CD14-positive monocyte (primary cell): ENCODE measurements at regions not wholly inside any gene's neighbourhood (a gene's known extent, or its start where the extent isn't known, plus 50 kb on each side); places are given as distances from the start of the nearest gene placed in this dataset.

ENCODE experiments used
- DNase-seq, 3 donors: peaks; one replicate each; pipeline ENCODE4 v3.0.0-alpha.2; 2011 to 2022
- H2AFZ ChIP-seq: 2 replicates; pipeline ENCODE4 v1.6.0; 2012; ENCODE audit warnings: mild to moderate bottlenecking, low read depth, low read length, inconsistent platforms; ENCODE audit not compliant: insufficient read depth, poor library complexity, severe bottlenecking
- H3K27ac ChIP-seq, 2 donors: 1 replicate in 1 of 2; 2 replicates in 1 of 2; pipeline ENCODE4 v1.5.1; 2012 to 2013; ENCODE audit warnings: low read length in 2 of 2, control low read depth in 1 of 2, inconsistent platforms in 1 of 2, low read depth in 1 of 2, mild to moderate bottlenecking in 1 of 2
- H3K27me3 ChIP-seq, 2 donors: one replicate each; pipeline versions ENCODE4 v1.6.0 to v1.6.1; 2011 to 2013; ENCODE audit warnings: low read length in 2 of 2; ENCODE audit not compliant: control insufficient read depth in 2 of 2, insufficient read depth in 2 of 2
- H3K36me3 ChIP-seq, 2 donors: replicated peaks in 1 of 2; 1 replicate in 1 of 2; 2 replicates in 1 of 2; pipeline versions ENCODE4 v1.5.1 to v1.6.1; 2012 to 2013; ENCODE audit warnings: low read length in 2 of 2, control low read depth in 1 of 2, inconsistent platforms in 1 of 2, mild to moderate bottlenecking in 1 of 2; ENCODE audit not compliant: insufficient read depth in 2 of 2, control insufficient read depth in 1 of 2
- H3K4me1 ChIP-seq, 2 donors: 1 replicate in 1 of 2; 2 replicates in 1 of 2; pipeline versions ENCODE4 v1.5.1 to v1.6.1; 2012 to 2013; ENCODE audit warnings: low read length in 2 of 2, control low read depth in 1 of 2, inconsistent platforms in 1 of 2, mild to moderate bottlenecking in 1 of 2, moderate library complexity in 1 of 2; ENCODE audit not compliant: insufficient read depth in 2 of 2, control insufficient read depth in 1 of 2
- H3K4me2 ChIP-seq: replicated peaks from 2 replicates; pipeline ENCODE3; 2012; ENCODE audit warnings: low read length, moderate library complexity, mild to moderate bottlenecking; ENCODE audit not compliant: poor library complexity, severe bottlenecking; ENCODE audit errors: extremely low read depth
- H3K4me3 ChIP-seq, 3 experiments: fragments of 200-600 bp in 1 of 3; sonication (generic) in 1 of 3; replicated peaks in 1 of 3; 1 replicate in 2 of 3; 2 replicates in 1 of 3; pipeline ENCODE4 v1.5.1; 2011 to 2013; ENCODE audit warnings: low read length in 3 of 3, mild to moderate bottlenecking in 3 of 3, control low read depth in 2 of 3, low read depth in 2 of 3, inconsistent platforms in 1 of 3, moderate library complexity in 1 of 3
- H3K79me2 ChIP-seq: 2 replicates; pipeline ENCODE4 v1.6.0; 2012; ENCODE audit warnings: mild to moderate bottlenecking, control low read depth, inconsistent platforms, low read length, moderate library complexity; ENCODE audit not compliant: insufficient read depth
- H3K9ac ChIP-seq: 2 replicates; pipeline ENCODE4 v1.6.0; 2017; ENCODE audit warnings: low read length, mild to moderate bottlenecking; ENCODE audit not compliant: insufficient read depth, poor library complexity, severe bottlenecking
- H3K9me3 ChIP-seq, 2 donors: replicated peaks in 1 of 2; 1 replicate in 1 of 2; 2 replicates in 1 of 2; pipeline versions ENCODE4 v1.5.1 to v1.6.1; 2012 to 2013; ENCODE audit warnings: low read length in 2 of 2, control low read depth in 1 of 2; ENCODE audit not compliant: control insufficient read depth in 1 of 2, insufficient read depth in 1 of 2
- H4K20me1 ChIP-seq: 2 replicates; pipeline ENCODE4 v1.6.0; 2012; ENCODE audit warnings: mild to moderate bottlenecking, low read length, control low read depth, moderate library complexity; ENCODE audit not compliant: insufficient read depth
- H3K27ac Mint-ChIP-seq, 7 donors: one replicate each; pipeline ENCODE4 v1.8.0; 2020; ENCODE audit warnings: mild to moderate bottlenecking in 7 of 7, mixed read lengths in 7 of 7, moderate library complexity in 6 of 7, inconsistent platforms in 2 of 7
- H3K27me3 Mint-ChIP-seq, 3 donors: one replicate each; pipeline ENCODE4 v1.8.0; 2021 to 2022; ENCODE audit warnings: low read depth in 3 of 3, mild to moderate bottlenecking in 3 of 3, mixed read lengths in 3 of 3, moderate library complexity in 3 of 3, inconsistent platforms in 1 of 3
- H3K36me3 Mint-ChIP-seq, 2 donors: one replicate each; pipeline ENCODE4 v1.8.0; 2020; ENCODE audit warnings: mixed read lengths in 2 of 2, inconsistent platforms in 1 of 2, mild to moderate bottlenecking in 1 of 2
- H3K4me1 Mint-ChIP-seq: one replicate; pipeline ENCODE4 v1.8.0; 2020; ENCODE audit warnings: mild to moderate bottlenecking, mixed read lengths
- H3K4me3 Mint-ChIP-seq, 2 donors: one replicate each; pipeline ENCODE4 v1.8.0; 2020; ENCODE audit warnings: mild to moderate bottlenecking in 2 of 2, mixed read lengths in 2 of 2, moderate library complexity in 1 of 2
- H3K9me3 Mint-ChIP-seq, 7 donors: one replicate each; pipeline ENCODE4 v1.8.0; 2020 to 2022; ENCODE audit warnings: mixed read lengths in 7 of 7, mild to moderate bottlenecking in 6 of 7, moderate library complexity in 6 of 7, inconsistent platforms in 2 of 7
- WGBS: methylation state at CpG from one replicate; pipeline ENCODE4 v1.1.5; 2013; ENCODE audit warnings: missing lambda C conversion rate; ENCODE audit not compliant: insufficient coverage; 5-methylcytosine and 5-hydroxymethylcytosine counted together
- intact Hi-C, 2 donors: fragments of 100-400 bp; cut with micrococcal nuclease; formaldehyde crosslinking; loops; one replicate each; pipeline versions ENCODE4 v1.15.0 to v1.15.1; 2023
- TF ChIP-seq, protein P1 (sequence below): fragments of 200-600 bp; IDR thresholded peaks from one replicate; pipeline ENCODE4 v1.8.0; 2022; ENCODE audit warnings: antibody characterized with exemption, mild to moderate bottlenecking

DNA sequence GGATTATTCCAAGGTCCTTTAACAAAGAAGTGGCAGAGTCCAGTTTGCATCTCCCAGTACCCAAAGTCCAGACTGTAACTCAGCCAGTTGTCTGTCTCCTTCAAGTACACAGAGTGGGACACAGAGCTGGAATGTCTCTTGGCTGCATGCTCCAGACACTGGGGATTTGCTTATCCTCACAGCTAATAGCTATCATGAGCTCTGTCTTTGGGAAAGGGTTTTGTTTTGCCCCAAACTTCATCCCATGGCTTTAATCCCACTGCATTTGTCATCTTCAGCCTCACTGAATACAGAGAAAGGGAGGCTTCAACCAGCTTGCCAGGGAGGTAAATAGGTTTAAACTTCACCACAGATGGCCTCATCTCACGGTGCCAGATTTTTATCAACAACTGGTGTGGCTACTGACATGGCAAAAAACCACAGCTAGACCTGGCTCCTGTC lies 412.2 kb upstream of the SLC24A2 start:
- Histone ChIP-seq H4K20me1 (no peaks in the 10 kb centered on the region), H3K9me3 (peaks cover 0 to 7% of the 10 kb centered on the region in 2 donors), H3K27ac (no peak overlapping the region), H3K79me2 (no peaks in the 10 kb centered on the region), H3K4me3 (no peak overlapping the region), H2AFZ (no peak overlapping the region), H3K4me1 (no peaks in the 10 kb centered on the region), H3K4me2 (no peak overlapping the region), H3K27me3 (no peaks in the 10 kb centered on the region), H3K36me3 (no peaks in the 10 kb centered on the region), H3K9ac (no peak overlapping the region)
- no peak overlapping the region for H3K27ac Mint-ChIP-seq
- H3K9me3 Mint-ChIP-seq, result peaks cover 0 to 12% (median 3%) of the 10 kb centered on the region in 7 donors
- no peaks in the 10 kb centered on the region for H3K4me1 Mint-ChIP-seq
- H3K27me3 Mint-ChIP-seq, result peaks cover 0 to 2% (median 0%) of the 10 kb centered on the region in 3 donors
- TF ChIP-seq, protein P1, sequence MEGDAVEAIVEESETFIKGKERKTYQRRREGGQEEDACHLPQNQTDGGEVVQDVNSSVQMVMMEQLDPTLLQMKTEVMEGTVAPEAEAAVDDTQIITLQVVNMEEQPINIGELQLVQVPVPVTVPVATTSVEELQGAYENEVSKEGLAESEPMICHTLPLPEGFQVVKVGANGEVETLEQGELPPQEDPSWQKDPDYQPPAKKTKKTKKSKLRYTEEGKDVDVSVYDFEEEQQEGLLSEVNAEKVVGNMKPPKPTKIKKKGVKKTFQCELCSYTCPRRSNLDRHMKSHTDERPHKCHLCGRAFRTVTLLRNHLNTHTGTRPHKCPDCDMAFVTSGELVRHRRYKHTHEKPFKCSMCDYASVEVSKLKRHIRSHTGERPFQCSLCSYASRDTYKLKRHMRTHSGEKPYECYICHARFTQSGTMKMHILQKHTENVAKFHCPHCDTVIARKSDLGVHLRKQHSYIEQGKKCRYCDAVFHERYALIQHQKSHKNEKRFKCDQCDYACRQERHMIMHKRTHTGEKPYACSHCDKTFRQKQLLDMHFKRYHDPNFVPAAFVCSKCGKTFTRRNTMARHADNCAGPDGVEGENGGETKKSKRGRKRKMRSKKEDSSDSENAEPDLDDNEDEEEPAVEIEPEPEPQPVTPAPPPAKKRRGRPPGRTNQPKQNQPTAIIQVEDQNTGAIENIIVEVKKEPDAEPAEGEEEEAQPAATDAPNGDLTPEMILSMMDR, result no peak
- no peak overlapping the region for H3K4me3 Mint-ChIP-seq
- intact Hi-C loops, result no loop called here
- H3K36me3 Mint-ChIP-seq, result no peaks in the 10 kb centered on the region
- no CpG with 5 or more reads among the region's 1 CpG for WGBS
- no peak for DNase-seq

DNA sequence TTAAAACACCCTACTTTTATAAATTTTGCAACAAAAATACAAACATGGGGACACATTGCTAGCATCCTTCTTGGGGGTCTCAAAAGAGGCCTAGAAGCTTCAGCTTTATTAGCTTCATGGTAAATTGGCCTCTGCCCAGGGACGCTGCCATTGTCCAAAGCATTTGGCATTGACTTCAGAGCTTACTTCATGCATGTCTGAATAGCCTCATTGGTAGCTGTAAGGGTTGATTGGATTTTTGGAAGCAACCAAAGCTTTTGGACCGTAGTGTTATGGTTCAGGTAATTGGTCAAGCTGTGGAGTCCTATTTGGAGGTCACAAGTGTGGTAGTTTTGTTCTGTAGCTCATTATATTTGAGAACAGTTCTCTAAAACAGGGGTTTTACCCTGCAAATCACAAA lies 411.7 kb upstream of the SLC24A2 start:
- no peaks in the 10 kb centered on the region for H3K79me2 ChIP-seq

More for the DNA sequence above, 411.7 kb upstream of the SLC24A2 start:
- Histone ChIP-seq H2AFZ (no peak overlapping the region), H3K9me3 (peaks cover 0 to 7% of the 10 kb centered on the region in 2 donors), H3K36me3 (no peaks in the 10 kb centered on the region), H3K27me3 (no peaks in the 10 kb centered on the region), H3K27ac (no peak overlapping the region), H3K4me2 (no peak overlapping the region), H3K9ac (no peak overlapping the region), H3K4me3 (no peak overlapping the region), H3K4me1 (no peaks in the 10 kb centered on the region), H4K20me1 (no peaks in the 10 kb centered on the region)
- DNase-seq, result no peak
- 100% methylated on average over 2 of the region's 2 CpGs for whole genome bisulfite sequencing
- peaks cover 0 to 2% (median 0%) of the 10 kb centered on the region in 3 donors for H3K27me3 Mint-ChIP-seq
- intact Hi-C loops, result no loop called here
- no peak overlapping the region for H3K27ac Mint-ChIP-seq
- TF ChIP-seq, protein P1, result no peak
- H3K4me1 Mint-ChIP-seq, result no peaks in the 10 kb centered on the region
- H3K36me3 Mint-ChIP-seq, result no peaks in the 10 kb centered on the region
- H3K4me3 Mint-ChIP-seq, result no peak overlapping the region
- peaks cover 0 to 12% (median 6%) of the 10 kb centered on the region in 7 donors for H3K9me3 Mint-ChIP-seq
